ENCODE measurements at regions not wholly inside any gene's neighbourhood (a gene's known extent, or its start where the extent isn't known, plus 50 kb on each side); places are given as distances from the start of the nearest gene placed in this dataset.
"Not testable (repeated sequence)": the region's sequence is repeated elsewhere in the genome, so short reads cannot be mapped to it uniquely, and the experiment has no call there.

- POLR2A ChIA-PET, result no interaction called here
- Mint-ChIP-seq H3K27ac (no peak overlapping the region), H3K4me3 (no peak overlapping the region), H3K27me3 (ENCODE audit: low read depth) (no peaks in the 10 kb centered on the region; the same call in 1 of the 2 replicates), H3K9me3 (peaks cover 4% of the 10 kb centered on the region; the same call in 1 of the 2 replicates), H3K4me1 (no peaks in the 10 kb centered on the region), H3K36me3 (no peaks in the 10 kb centered on the region)
- TF ChIP-seq ZNF317 (CRISPR knock-in tag; IDR thresholded peaks at IDR 0.05; ENCODE audit: borderline replicate concordance, low read depth) (no peak), ZNF416 (CRISPR knock-in tag; IDR thresholded peaks at IDR 0.05) (no peak), ZSCAN18 (CRISPR knock-in tag; IDR thresholded peaks at IDR 0.05) (no peak), NFATC4 (CRISPR knock-in tag; IDR thresholded peaks at IDR 0.05) (no peak), ZNF423 (CRISPR knock-in tag; IDR thresholded peaks at IDR 0.05) (no peak)
- no peak for ATAC-seq
- CTCF ChIA-PET, result no interaction called here
- DNase-seq (ENCODE audit: low spot score), result no peak
Observed at GRCh38 chr10:109735776-109736175, 187.5 kb downstream of the XPNPEP1 start.

GRCh38 chr10:109732254-109732965 is 190.9 kb downstream of the XPNPEP1 start:
- ATAC-seq (no peak), DNase-seq (ENCODE audit: low spot score) (no peak)
- Mint-ChIP-seq H3K27me3 (ENCODE audit: low read depth) (no peaks in the 10 kb centered on the region; the same call in 1 of the 2 replicates), H3K27ac (no peak overlapping the region), H3K4me3 (no peak overlapping the region), H3K36me3 (no peaks in the 10 kb centered on the region), H3K4me1 (no peaks in the 10 kb centered on the region), H3K9me3 (peaks cover 7% of the 10 kb centered on the region; the same call in 1 of the 2 replicates)
- ChIA-PET POLR2A (no interaction called here), CTCF (no interaction called here)
- TF ChIP-seq GTF2I (CRISPR knock-in tag; conservative IDR thresholded peaks at IDR 0.05) (no peak), ZNF232 (CRISPR knock-in tag; IDR thresholded peaks at IDR 0.05) (no peak), ATF6 (CRISPR knock-in tag; IDR thresholded peaks at IDR 0.05) (no peak), E2F4 (CRISPR knock-in tag; IDR thresholded peaks at IDR 0.05; ENCODE audit: borderline replicate concordance, low read depth) (no peak), FOXK1 (CRISPR knock-in tag; IDR thresholded peaks at IDR 0.05) (no peak), ARID4B (CRISPR knock-in tag; IDR thresholded peaks at IDR 0.05; ENCODE audit: borderline replicate concordance) (no peak), OVOL2 (CRISPR knock-in tag; IDR thresholded peaks at IDR 0.05; ENCODE audit: borderline replicate concordance) (no peak), ZSCAN18 (CRISPR knock-in tag; IDR thresholded peaks at IDR 0.05) (no peak), USF2 (CRISPR knock-in tag; IDR thresholded peaks at IDR 0.05) (no peak)

- ATAC-seq; H3K27me3 Mint-ChIP-seq (ENCODE audit: low read depth); H3K36me3 Mint-ChIP-seq; DNase-seq (ENCODE audit: low spot score); H3K4me3 Mint-ChIP-seq; H3K27ac Mint-ChIP-seq; H3K9me3 Mint-ChIP-seq; H3K4me1 Mint-ChIP-seq; POLR2A ChIA-PET: not testable (repeated sequence)
- CTCF ChIA-PET, result interaction anchor here (0.6 kb wide), 1 partner anchor 1399 kb away, joined by 4 read pairs; no protein-coding TSS in a partner anchor
Observed at GRCh38 chr10:109729895-109730294, 193.4 kb downstream of the XPNPEP1 start.

All from WTC11 (cell line).